Natural killer cell (primary cell): ENCODE measurements at regions not wholly inside any gene's neighbourhood (a gene's known extent, or its start where the extent isn't known, plus 50 kb on each side); places are given as distances from the start of the nearest gene placed in this dataset.

Source experiments
- ATAC-seq, 3 donors: fragments of 150-1000 bp in 2 of 3; fragments of 200-7000 bp in 1 of 3; cut with Tn5 transposase; 1 replicate in 1 of 3; 2 replicates in 2 of 3; pipeline ENCODE4 v1.10.0; 2021; ENCODE audit warnings: mild to moderate bottlenecking in 2 of 3, moderate library complexity in 2 of 3
- DNase-seq, 2 donors: peaks; one replicate each; pipeline versions ENCODE4 v3.0.0 to v3.0.0-alpha.2; 2013 to 2021; ENCODE audit warnings: mixed read lengths in 1 of 2
- H3K27ac ChIP-seq: one replicate; pipeline ENCODE4 v1.5.1; 2013; ENCODE audit warnings: mild to moderate bottlenecking, low read length
- H3K27me3 ChIP-seq: one replicate; pipeline ENCODE4 v1.6.1; 2013; ENCODE audit warnings: low read length; ENCODE audit not compliant: control insufficient read depth, insufficient read depth
- H3K36me3 ChIP-seq: one replicate; pipeline ENCODE4 v1.6.1; 2013; ENCODE audit warnings: low read length; ENCODE audit not compliant: control insufficient read depth, insufficient read depth
- H3K4me1 ChIP-seq: one replicate; pipeline ENCODE4 v1.6.1; 2013; ENCODE audit warnings: low read length; ENCODE audit not compliant: control insufficient read depth, insufficient read depth
- H3K4me3 ChIP-seq: one replicate; pipeline ENCODE4 v1.5.1; 2013; ENCODE audit warnings: low read length
- H3K9me3 ChIP-seq: one replicate; pipeline ENCODE4 v1.6.1; 2013; ENCODE audit warnings: low read length; ENCODE audit not compliant: control insufficient read depth, insufficient read depth
- H3K27ac Mint-ChIP-seq, 2 donors: one replicate each; pipeline ENCODE4 v1.8.0; 2022; ENCODE audit warnings: mild to moderate bottlenecking in 2 of 2, mixed read lengths in 2 of 2, moderate library complexity in 1 of 2
- H3K27me3 Mint-ChIP-seq, 2 donors: one replicate each; pipeline ENCODE4 v1.8.0; 2022; ENCODE audit warnings: low read depth in 2 of 2, mixed read lengths in 2 of 2
- H3K36me3 Mint-ChIP-seq: one replicate; pipeline ENCODE4 v1.8.0; 2022; ENCODE audit warnings: mixed read lengths
- H3K4me1 Mint-ChIP-seq, 2 donors: one replicate each; pipeline ENCODE4 v1.8.0; 2022; ENCODE audit warnings: mixed read lengths in 2 of 2
- H3K4me3 Mint-ChIP-seq: one replicate; pipeline ENCODE4 v1.8.0; 2022; ENCODE audit warnings: mild to moderate bottlenecking, moderate library complexity, mixed read lengths
- H3K9me3 Mint-ChIP-seq, 2 donors: one replicate each; pipeline ENCODE4 v1.8.0; 2022; ENCODE audit warnings: mixed read lengths in 2 of 2
- WGBS: methylation state at CpG from one replicate; pipeline ENCODE4 v1.1.7; 2013; ENCODE audit warnings: missing lambda C conversion rate; ENCODE audit not compliant: insufficient coverage; 5-methylcytosine and 5-hydroxymethylcytosine counted together
- intact Hi-C: fragments of 100-400 bp; cut with micrococcal nuclease; formaldehyde crosslinking; loops from one replicate; pipeline ENCODE4 v1.14.2; 2022
- TF ChIP-seq, protein P1 (sequence below): fragments of 200-600 bp; IDR thresholded peaks from one replicate; pipeline ENCODE4 v1.8.0; 2022; ENCODE audit warnings: antibody characterized with exemption

DNA sequence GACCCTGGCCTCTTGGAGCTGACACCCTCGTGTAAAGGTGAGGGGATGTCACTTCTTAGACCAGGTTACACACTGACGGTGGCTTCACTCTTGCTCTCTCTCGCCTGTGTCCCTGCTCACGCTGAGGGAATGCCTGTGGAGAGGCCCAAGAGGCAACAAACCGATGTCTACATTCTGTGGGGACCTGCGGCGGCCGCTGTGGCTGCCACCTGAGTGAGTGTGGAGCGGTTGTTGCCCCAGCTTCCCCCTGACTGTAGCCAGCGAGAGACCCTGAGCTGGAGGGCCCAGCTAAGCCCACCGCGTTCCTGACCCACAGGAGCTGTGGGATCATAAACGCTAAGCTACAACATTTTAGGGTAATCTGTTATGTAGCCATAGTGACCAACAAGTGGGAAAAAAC lies 55.7 kb upstream of the ASAP2 start:
- H3K27ac Mint-ChIP-seq = no peak overlapping the region
- H3K4me3 Mint-ChIP-seq = no peak overlapping the region
- H3K27me3 Mint-ChIP-seq = peaks cover 12 to 30% of the 10 kb centered on the region in 2 donors
- H3K36me3 ChIP-seq = no peaks in the 10 kb centered on the region
- no peak for DNase-seq
- H3K4me3 ChIP-seq = no peak overlapping the region
- TF ChIP-seq, protein P1, sequence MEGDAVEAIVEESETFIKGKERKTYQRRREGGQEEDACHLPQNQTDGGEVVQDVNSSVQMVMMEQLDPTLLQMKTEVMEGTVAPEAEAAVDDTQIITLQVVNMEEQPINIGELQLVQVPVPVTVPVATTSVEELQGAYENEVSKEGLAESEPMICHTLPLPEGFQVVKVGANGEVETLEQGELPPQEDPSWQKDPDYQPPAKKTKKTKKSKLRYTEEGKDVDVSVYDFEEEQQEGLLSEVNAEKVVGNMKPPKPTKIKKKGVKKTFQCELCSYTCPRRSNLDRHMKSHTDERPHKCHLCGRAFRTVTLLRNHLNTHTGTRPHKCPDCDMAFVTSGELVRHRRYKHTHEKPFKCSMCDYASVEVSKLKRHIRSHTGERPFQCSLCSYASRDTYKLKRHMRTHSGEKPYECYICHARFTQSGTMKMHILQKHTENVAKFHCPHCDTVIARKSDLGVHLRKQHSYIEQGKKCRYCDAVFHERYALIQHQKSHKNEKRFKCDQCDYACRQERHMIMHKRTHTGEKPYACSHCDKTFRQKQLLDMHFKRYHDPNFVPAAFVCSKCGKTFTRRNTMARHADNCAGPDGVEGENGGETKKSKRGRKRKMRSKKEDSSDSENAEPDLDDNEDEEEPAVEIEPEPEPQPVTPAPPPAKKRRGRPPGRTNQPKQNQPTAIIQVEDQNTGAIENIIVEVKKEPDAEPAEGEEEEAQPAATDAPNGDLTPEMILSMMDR = no peak
- H3K4me1 ChIP-seq = no peaks in the 10 kb centered on the region
- no peak for ATAC-seq
- H3K9me3 Mint-ChIP-seq = no peaks in the 10 kb centered on the region
- H3K27ac ChIP-seq = no peak overlapping the region
- WGBS = 90% methylated on average over 13 of the region's 13 CpGs
- intact Hi-C loops = no loop called here
- no peaks in the 10 kb centered on the region for H3K4me1 Mint-ChIP-seq
- H3K9me3 ChIP-seq = no peaks in the 10 kb centered on the region
- no peaks in the 10 kb centered on the region for H3K27me3 ChIP-seq
- no peaks in the 10 kb centered on the region for H3K36me3 Mint-ChIP-seq

DNA sequence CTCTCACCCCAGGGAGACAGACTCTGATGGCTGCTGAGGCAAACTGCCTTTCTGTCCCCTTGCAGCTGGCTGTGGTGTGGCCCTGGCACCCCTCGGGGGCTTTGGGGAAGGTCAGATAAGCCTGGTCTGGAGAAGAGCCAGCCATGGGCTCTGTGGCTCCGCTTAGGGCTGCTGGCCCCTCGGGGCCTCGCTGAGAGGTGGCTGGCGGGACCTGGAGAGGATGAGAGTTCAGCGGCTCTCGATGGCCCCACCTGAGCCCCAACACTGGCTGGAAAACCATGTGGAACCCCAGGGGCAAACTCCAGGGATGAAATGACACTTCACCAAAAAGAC lies 56.1 kb upstream of the ASAP2 start:
- ATAC-seq = no peak
- no peaks in the 10 kb centered on the region for H3K27me3 ChIP-seq
- no peaks in the 10 kb centered on the region for H3K4me1 Mint-ChIP-seq
- H3K4me3 Mint-ChIP-seq = no peak overlapping the region
- H3K27ac Mint-ChIP-seq = no peak overlapping the region
- H3K36me3 ChIP-seq = no peaks in the 10 kb centered on the region
- H3K36me3 Mint-ChIP-seq = no peaks in the 10 kb centered on the region
- TF ChIP-seq, protein P1 = no peak
- H3K9me3 ChIP-seq = no peaks in the 10 kb centered on the region
- no peaks in the 10 kb centered on the region for H3K9me3 Mint-ChIP-seq
- WGBS = 88% methylated on average over 7 of the region's 7 CpGs
- H3K27me3 Mint-ChIP-seq = peaks cover 14 to 30% of the 10 kb centered on the region in 2 donors
- H3K4me1 ChIP-seq = no peaks in the 10 kb centered on the region
- DNase-seq = no peak
- intact Hi-C loops = no loop called here
- no peak overlapping the region for H3K4me3 ChIP-seq
- H3K27ac ChIP-seq = no peak overlapping the region

DNA sequence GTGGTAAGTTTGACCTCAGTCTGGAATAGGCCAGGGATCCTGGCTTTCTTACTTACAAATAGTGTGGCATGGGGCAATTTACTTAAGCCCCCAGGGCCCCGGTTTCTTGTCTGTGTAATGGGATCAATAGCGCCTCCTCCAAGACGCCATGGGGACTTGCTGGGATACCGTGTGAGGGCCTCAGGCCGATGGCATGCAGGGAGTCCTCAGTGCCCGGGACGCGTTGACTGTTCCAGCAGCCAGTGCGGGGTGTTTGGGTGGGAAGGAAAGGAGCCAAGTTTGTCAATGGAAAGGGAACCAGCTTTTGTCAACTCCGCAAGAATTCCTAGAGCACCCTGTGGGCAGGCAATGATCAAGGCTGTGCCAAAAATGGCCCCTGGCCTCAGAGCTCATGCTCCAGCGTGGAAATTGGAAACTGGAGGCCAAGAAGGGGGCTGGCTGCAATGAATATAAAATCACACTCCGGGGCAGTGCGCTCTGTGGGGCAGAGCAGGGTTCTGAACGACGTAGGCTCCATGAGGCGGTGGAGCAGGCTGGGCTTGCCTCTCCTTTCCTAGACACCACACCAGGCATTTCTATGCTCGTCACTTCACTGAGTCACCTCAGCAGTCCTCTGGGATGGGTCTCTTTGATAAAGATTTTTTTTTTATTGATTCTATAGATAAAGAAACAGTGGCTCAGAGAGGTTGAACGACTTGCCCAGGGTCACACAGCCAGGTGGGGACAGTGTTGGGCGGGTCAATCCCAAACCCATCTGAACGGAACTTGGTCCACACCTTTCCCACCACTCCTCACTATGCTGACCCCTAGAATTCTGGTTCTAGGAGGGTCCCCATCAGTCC lies 56.7 kb upstream of the ASAP2 start:
- Histone ChIP-seq H3K27ac (no peak overlapping the region), H3K9me3 (no peaks in the 10 kb centered on the region), H3K36me3 (no peaks in the 10 kb centered on the region), H3K4me3 (no peak overlapping the region), H3K4me1 (no peaks in the 10 kb centered on the region), H3K27me3 (no peaks in the 10 kb centered on the region)
- TF ChIP-seq, protein P1 = no peak
- intact Hi-C loops = no loop called here
- H3K4me3 Mint-ChIP-seq = no peak overlapping the region
- no peaks in the 10 kb centered on the region for H3K36me3 Mint-ChIP-seq
- ATAC-seq (no peak), DNase-seq (no peak)
- 88% methylated on average over 19 of the region's 20 CpGs for WGBS
- peaks cover 15 to 30% of the 10 kb centered on the region in 2 donors for H3K27me3 Mint-ChIP-seq
- H3K4me1 Mint-ChIP-seq = no peaks in the 10 kb centered on the region
- H3K27ac Mint-ChIP-seq = no peak overlapping the region
- no peaks in the 10 kb centered on the region for H3K9me3 Mint-ChIP-seq

DNA sequence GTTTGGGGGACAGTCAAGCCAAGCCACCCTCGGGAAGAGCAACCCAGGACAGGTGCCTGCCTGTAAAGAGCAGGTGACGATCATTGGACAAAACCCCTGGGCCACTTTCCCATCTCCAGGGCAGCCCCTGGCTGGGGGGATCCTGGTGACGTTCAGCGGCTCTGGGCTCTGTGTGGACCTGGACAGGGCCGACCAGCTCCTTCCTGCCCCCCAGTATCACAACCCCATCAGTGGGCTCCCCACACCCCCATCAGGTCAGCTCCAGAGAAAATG lies 57.3 kb upstream of the ASAP2 start:
- TF ChIP-seq, protein P1 = no peak
- intact Hi-C loops = no loop called here
- Histone ChIP-seq H3K27me3 (no peaks in the 10 kb centered on the region), H3K4me3 (no peak overlapping the region), H3K27ac (no peak overlapping the region), H3K9me3 (no peaks in the 10 kb centered on the region), H3K4me1 (no peaks in the 10 kb centered on the region), H3K36me3 (no peaks in the 10 kb centered on the region)
- H3K27me3 Mint-ChIP-seq = peaks cover 15 to 29% of the 10 kb centered on the region in 2 donors
- ATAC-seq (no peak), DNase-seq (no peak)
- no peak overlapping the region for H3K27ac Mint-ChIP-seq
- 67% methylated on average over 5 of the region's 5 CpGs for WGBS
- H3K4me3 Mint-ChIP-seq = no peak overlapping the region
- no peaks in the 10 kb centered on the region for H3K36me3 Mint-ChIP-seq
- no peaks in the 10 kb centered on the region for H3K4me1 Mint-ChIP-seq
- no peaks in the 10 kb centered on the region for H3K9me3 Mint-ChIP-seq
